HG02588 (cell line): ENCODE measurements at regions not wholly inside any gene's neighbourhood (a gene's known extent, or its start where the extent isn't known, plus 50 kb on each side); places are given as distances from the start of the nearest gene placed in this dataset.
"Not testable (repeated sequence)": the region's sequence is repeated elsewhere in the genome, so short reads cannot be mapped to it uniquely, and the experiment has no call there.

Experiments used
- ATAC-seq: cut with Tn5 transposase; IDR thresholded peaks from one replicate; pipeline ENCODE4 v1.9.1; 2021; ENCODE audit warnings: mild to moderate bottlenecking, moderate library complexity; ENCODE audit not compliant: unreplicated experiment

GRCh38 chr9:19660019-19660418 is 128.8 kb downstream of the SLC24A2 start:
- ATAC-seq, result no peak

- no peak for ATAC-seq
These were observed 132.1 kb downstream of the SLC24A2 start for GRCh38 chr9:19656704-19657103.

GRCh38 chr9:19651681-19652080 is 137.2 kb downstream of the SLC24A2 start:
- no peak for ATAC-seq

- no peak for ATAC-seq
These were observed 138.5 kb downstream of the SLC24A2 start for GRCh38 chr9:19650312-19650711.

GRCh38 chr9:19649336-19650041 is 139.3 kb downstream of the SLC24A2 start:
- no peak for ATAC-seq

GRCh38 chr9:19648672-19649071 is 140.2 kb downstream of the SLC24A2 start:
- no peak for ATAC-seq

GRCh38 chr9:19643875-19644274 is 145.0 kb downstream of the SLC24A2 start:
- no peak for ATAC-seq

GRCh38 chr9:19642256-19642655 is 146.6 kb downstream of the SLC24A2 start:
- ATAC-seq, result no peak

GRCh38 chr9:19641046-19641445 is 147.8 kb downstream of the SLC24A2 start:
- no peak for ATAC-seq

GRCh38 chr9:19640014-19640413 is 148.8 kb downstream of the SLC24A2 start:
- no peak for ATAC-seq

- no peak for ATAC-seq
These were observed 151.8 kb downstream of the SLC24A2 start for GRCh38 chr9:19637084-19637483.

GRCh38 chr9:19634881-19635280 is 154.0 kb downstream of the SLC24A2 start:
- no peak for ATAC-seq

- ATAC-seq, result no peak
These were observed 157.7 kb downstream of the SLC24A2 start for GRCh38 chr9:19631181-19631580.

- ATAC-seq, result no peak
These were observed 158.1 kb downstream of the SLC24A2 start for GRCh38 chr9:19630760-19631159.

- no peak for ATAC-seq
These were observed 159.3 kb downstream of the SLC24A2 start for GRCh38 chr9:19629488-19629887.

- not testable (repeated sequence) for ATAC-seq
These were observed 163.4 kb downstream of the SLC24A2 start for GRCh38 chr9:19625426-19625825.

- no peak for ATAC-seq
These were observed 164.3 kb downstream of the SLC24A2 start for GRCh38 chr9:19624519-19624918.

GRCh38 chr9:19623941-19624340 is 164.9 kb downstream of the SLC24A2 start:
- ATAC-seq, result no peak

GRCh38 chr9:19620326-19620725 is 168.5 kb downstream of the SLC24A2 start:
- ATAC-seq, result no peak

- no peak for ATAC-seq
These were observed 169.6 kb downstream of the SLC24A2 start for GRCh38 chr9:19619221-19619620.

- no peak for ATAC-seq
These were observed 170.0 kb downstream of the SLC24A2 start for GRCh38 chr9:19618816-19619215.

- no peak for ATAC-seq
These were observed 173.7 kb downstream of the SLC24A2 start for GRCh38 chr9:19615036-19615624.

GRCh38 chr9:19614294-19614693 is 174.5 kb downstream of the SLC24A2 start:
- ATAC-seq, result no peak
